ENCODE measurements at regions not wholly inside any gene's neighbourhood (a gene's known extent, or its start where the extent isn't known, plus 50 kb on each side); places are given as distances from the start of the nearest gene placed in this dataset.

DNA sequence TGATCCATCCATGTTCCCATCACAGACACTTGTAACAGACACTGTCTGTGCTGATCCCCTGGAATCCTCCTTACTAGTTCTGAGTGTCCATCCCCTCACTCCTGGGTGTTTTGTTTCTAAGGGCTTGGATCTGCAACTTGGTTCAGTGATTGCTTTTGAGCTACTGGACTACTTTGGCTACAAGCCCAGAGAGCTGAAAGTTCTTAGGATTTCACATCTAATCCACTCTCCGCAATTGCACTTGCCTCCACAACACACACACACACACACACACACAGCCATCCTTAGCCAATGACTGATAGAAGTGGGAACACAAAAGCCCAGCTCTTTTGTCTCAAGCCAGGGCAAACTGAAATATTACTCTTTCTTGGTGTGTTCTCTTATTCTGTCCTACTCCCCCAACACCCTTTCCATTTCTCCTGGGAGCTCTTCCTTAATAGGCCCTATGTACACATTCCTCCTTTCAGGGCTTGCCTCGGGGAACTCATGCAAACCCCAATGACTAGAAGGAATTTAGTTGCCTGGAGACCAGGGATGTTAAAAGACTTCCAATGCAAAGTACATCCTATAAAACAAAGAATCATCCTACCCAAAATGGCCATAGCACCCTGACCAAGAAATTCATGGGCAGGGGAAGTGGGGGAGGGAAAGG lies 206.1 kb upstream of the UBE2E2 start:
- H3K27ac ChIP-seq, result no peak overlapping the region

DNA sequence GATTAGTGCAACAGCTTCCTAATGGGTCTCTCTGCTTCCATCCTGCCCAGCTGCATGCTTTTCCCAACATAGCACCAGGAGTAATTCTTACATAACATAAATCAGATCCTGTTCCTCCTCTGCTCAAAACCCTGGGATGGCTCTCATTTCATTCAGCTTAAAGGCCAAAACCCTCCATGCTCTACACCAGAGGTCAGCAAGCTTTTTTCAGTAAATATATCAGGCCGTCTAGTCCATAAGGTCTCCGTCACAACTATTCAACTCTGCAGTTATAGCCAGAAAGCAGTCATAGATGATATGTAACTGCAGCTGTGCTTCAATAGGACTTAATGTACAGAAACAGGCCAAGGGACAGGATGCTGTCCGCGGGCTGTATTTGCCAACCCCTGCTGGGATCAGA lies 202.8 kb upstream of the UBE2E2 start:
- Histone ChIP-seq H3K4me3 (no peak overlapping the region), H3K27ac (no peak overlapping the region), H3K36me3 (no peaks in the 10 kb centered on the region), H3K27me3 (no peaks in the 10 kb centered on the region), H3K4me1 (no peaks in the 10 kb centered on the region), H3K9me3 (no peaks in the 10 kb centered on the region)
- TF ChIP-seq POLR2A (IDR thresholded peaks at IDR 0.05), result no peak
- TF ChIP-seq POLR2AphosphoS5 (IDR thresholded peaks at IDR 0.05), result no peak
- TF ChIP-seq, protein P1, sequence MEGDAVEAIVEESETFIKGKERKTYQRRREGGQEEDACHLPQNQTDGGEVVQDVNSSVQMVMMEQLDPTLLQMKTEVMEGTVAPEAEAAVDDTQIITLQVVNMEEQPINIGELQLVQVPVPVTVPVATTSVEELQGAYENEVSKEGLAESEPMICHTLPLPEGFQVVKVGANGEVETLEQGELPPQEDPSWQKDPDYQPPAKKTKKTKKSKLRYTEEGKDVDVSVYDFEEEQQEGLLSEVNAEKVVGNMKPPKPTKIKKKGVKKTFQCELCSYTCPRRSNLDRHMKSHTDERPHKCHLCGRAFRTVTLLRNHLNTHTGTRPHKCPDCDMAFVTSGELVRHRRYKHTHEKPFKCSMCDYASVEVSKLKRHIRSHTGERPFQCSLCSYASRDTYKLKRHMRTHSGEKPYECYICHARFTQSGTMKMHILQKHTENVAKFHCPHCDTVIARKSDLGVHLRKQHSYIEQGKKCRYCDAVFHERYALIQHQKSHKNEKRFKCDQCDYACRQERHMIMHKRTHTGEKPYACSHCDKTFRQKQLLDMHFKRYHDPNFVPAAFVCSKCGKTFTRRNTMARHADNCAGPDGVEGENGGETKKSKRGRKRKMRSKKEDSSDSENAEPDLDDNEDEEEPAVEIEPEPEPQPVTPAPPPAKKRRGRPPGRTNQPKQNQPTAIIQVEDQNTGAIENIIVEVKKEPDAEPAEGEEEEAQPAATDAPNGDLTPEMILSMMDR (IDR thresholded peaks at IDR 0.05), result no peak
- DNase-seq (ENCODE audit: low spot score in 2 of 2), result no peak
- intact Hi-C loops (cut with DNase I; ENCODE audit: low total_unique reads), result no loop called here

More for the DNA sequence above, 206.1 kb upstream of the UBE2E2 start:
- Histone ChIP-seq H3K4me3 (no peak overlapping the region), H3K36me3 (no peaks in the 10 kb centered on the region), H3K27me3 (no peaks in the 10 kb centered on the region), H3K9me3 (no peaks in the 10 kb centered on the region), H3K4me1 (no peaks in the 10 kb centered on the region)
- DNase-seq (ENCODE audit: low spot score in 2 of 2), result no peak
- intact Hi-C loops (cut with DNase I; ENCODE audit: low total_unique reads), result no loop called here
- TF ChIP-seq POLR2A (IDR thresholded peaks at IDR 0.05) (no peak), POLR2AphosphoS5 (IDR thresholded peaks at IDR 0.05) (no peak)
- TF ChIP-seq, protein P1 (IDR thresholded peaks at IDR 0.05), result no peak

DNA sequence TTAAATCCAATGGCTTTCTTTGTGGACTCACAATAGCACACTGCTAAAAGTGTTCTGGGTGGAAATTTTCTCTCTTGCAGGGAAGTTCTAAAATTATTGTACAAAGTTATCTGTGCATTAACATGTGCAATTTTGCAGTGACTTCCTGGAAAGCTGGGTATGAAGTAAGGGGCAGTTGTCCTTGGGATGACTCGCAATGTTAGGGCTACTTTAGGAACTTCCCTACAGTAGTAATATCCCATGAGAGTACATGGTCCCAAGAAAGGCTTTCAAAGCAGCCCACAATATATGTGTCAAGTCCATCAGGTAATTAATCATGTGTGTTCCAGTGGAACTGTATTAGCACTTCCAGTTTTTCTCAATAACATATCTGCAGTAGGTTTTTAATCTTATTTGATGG lies 201.0 kb upstream of the UBE2E2 start:
- Histone ChIP-seq H3K27me3 (no peaks in the 10 kb centered on the region), H3K9me3 (no peaks in the 10 kb centered on the region), H3K36me3 (no peaks in the 10 kb centered on the region), H3K4me3 (no peak overlapping the region), H3K4me1 (no peaks in the 10 kb centered on the region), H3K27ac (no peak overlapping the region)
- intact Hi-C loops (cut with DNase I; ENCODE audit: low total_unique reads), result no loop called here
- no peak for DNase-seq (ENCODE audit: low spot score in 2 of 2)
- TF ChIP-seq, protein P1 (IDR thresholded peaks at IDR 0.05), result no peak

DNA sequence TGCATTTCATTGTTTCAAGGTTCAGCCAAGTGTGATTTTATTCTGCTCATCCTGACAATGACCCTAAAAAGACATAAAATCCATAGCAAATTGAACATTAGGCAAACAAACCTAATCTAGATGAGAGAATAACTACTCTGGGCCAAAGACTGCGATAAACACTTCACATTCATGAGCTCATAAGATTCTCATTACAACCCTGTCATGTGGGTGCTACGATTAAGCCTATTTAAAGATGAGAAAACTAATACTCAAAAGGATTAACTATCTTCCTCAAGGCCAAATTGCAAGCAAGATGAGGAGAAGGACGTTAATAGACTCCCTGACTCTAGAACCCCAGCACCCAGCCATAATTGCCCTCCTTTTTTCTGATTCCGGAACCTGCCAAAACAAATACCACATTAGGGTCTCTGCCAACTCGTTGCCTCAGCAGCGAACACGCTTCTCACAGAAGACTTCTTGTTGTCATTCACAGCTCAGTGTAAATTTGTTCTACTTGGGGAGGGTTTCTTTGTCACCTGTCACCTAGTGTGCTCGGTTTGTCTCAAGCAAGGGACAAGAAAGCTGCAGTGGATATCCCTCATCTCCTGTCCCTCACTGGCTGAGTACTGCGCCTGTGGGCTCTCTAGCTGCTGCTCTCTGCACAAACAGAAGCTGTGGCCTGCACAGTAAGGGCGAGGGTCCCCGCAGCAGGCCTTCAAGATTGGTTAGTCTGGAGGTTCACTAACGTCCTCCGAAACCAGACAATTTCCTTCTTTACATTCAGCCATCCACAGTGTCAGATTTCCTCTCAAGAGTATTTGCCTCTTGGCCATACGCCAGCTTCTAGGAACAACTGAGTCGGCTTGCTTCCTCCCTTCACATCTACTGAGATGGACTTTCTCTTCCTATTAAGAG lies 200.0 kb upstream of the UBE2E2 start:
- Histone ChIP-seq H3K36me3 (no peaks in the 10 kb centered on the region), H3K27ac (no peak overlapping the region), H3K9me3 (no peaks in the 10 kb centered on the region), H3K4me3 (no peak overlapping the region), H3K4me1 (no peaks in the 10 kb centered on the region), H3K27me3 (no peaks in the 10 kb centered on the region)
- DNase-seq (ENCODE audit: low spot score in 2 of 2), result no peak
- TF ChIP-seq, protein P1 (IDR thresholded peaks at IDR 0.05), result no peak
- intact Hi-C loops (cut with DNase I; ENCODE audit: low total_unique reads), result no loop called here

DNA sequence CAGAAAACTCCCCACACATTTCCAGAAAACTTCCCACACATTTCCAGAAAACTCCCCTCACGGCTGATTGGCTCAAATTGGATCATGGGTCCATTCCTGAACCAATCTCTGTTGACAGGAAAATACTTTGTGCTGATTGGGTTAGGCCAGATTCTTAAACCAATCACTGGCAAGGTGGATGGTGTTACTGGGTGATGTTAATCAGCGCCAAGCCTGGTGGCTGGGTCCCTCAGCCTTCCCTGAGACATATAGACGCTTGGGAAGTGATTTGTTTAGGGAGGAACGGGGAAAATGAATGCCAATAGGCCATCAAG lies 199.4 kb upstream of the UBE2E2 start:
- Histone ChIP-seq H3K27ac (no peak overlapping the region), H3K4me1 (no peaks in the 10 kb centered on the region), H3K36me3 (no peaks in the 10 kb centered on the region), H3K4me3 (no peak overlapping the region), H3K9me3 (no peaks in the 10 kb centered on the region), H3K27me3 (no peaks in the 10 kb centered on the region)
- DNase-seq (ENCODE audit: low spot score in 2 of 2), result no peak
- TF ChIP-seq, protein P1 (IDR thresholded peaks at IDR 0.05), result no peak
- TF ChIP-seq POLR2A (IDR thresholded peaks at IDR 0.05), result no peak
- intact Hi-C loops (cut with DNase I; ENCODE audit: low total_unique reads), result no loop called here
